Prostate gland (tissue), 2 donors: ENCODE measurements at regions not wholly inside any gene's neighbourhood (a gene's known extent, or its start where the extent isn't known, plus 50 kb on each side); places are given as distances from the start of the nearest gene placed in this dataset.

Experiments
- POLR2AphosphoS5 ChIP-seq: sonication (generic); formaldehyde crosslinking; IDR thresholded peaks from one replicate; pipeline ENCODE4 v1.6.1; 2017; ENCODE audit warnings: antibody characterized with exemption
- TF ChIP-seq, protein P1 (sequence below), 4 experiments: fragments of 200-600 bp in 2 of 4; fragments of 450-650 bp in 2 of 4; sonication (generic) in 2 of 4; IDR thresholded peaks; 1 replicate in 3 of 4; 2 replicates in 1 of 4; pipeline ENCODE4 v1.5.1; 2016 to 2019; ENCODE audit warnings: antibody characterized with exemption in 4 of 4, mild to moderate bottlenecking in 2 of 4, moderate library complexity in 2 of 4

GRCh38 chr20:40545478-40545877, 143.6 kb downstream of the MAFB start:
- TF ChIP-seq POLR2AphosphoS5: no peak
- TF ChIP-seq, protein P1, sequence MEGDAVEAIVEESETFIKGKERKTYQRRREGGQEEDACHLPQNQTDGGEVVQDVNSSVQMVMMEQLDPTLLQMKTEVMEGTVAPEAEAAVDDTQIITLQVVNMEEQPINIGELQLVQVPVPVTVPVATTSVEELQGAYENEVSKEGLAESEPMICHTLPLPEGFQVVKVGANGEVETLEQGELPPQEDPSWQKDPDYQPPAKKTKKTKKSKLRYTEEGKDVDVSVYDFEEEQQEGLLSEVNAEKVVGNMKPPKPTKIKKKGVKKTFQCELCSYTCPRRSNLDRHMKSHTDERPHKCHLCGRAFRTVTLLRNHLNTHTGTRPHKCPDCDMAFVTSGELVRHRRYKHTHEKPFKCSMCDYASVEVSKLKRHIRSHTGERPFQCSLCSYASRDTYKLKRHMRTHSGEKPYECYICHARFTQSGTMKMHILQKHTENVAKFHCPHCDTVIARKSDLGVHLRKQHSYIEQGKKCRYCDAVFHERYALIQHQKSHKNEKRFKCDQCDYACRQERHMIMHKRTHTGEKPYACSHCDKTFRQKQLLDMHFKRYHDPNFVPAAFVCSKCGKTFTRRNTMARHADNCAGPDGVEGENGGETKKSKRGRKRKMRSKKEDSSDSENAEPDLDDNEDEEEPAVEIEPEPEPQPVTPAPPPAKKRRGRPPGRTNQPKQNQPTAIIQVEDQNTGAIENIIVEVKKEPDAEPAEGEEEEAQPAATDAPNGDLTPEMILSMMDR (IDR thresholded peaks at IDR 0.05): no peak
